HCT116 (cell line): ENCODE measurements at regions not wholly inside any gene's neighbourhood (a gene's known extent, or its start where the extent isn't known, plus 50 kb on each side); places are given as distances from the start of the nearest gene placed in this dataset.

Source experiments
- ATAC-seq: fragments of 200-7000 bp; cut with Tn5 transposase; 2 replicates; pipeline ENCODE4 v1.9.1; 2020; ENCODE audit warnings: mild to moderate bottlenecking, moderate library complexity
- BruUV-seq: library from RNA; stranded (reverse); fragments of 400-500 nt; replicated peaks from 2 replicates; lab custom pipeline; 2021; lab: Mats Ljungman, UMichigan
- CTCF ChIA-PET: fragments of 300-600 bp; sonication (Branson Sonifier 250); formaldehyde crosslinking; loops from one replicate; lab custom pipeline; 2021; ENCODE audit warnings: antibody characterized with exemption; lab: Charles Lee
- POLR2A ChIA-PET: fragments of 300-600, 350-600 bp; sonication (Branson Sonifier 250); formaldehyde crosslinking; loops from one replicate; lab custom pipeline; 2021; ENCODE audit warnings: antibody characterized with exemption; lab: Charles Lee
- RAD21 ChIA-PET, 2 experiments: fragments of 300-600 bp; sonication (Branson Sonifier 250); formaldehyde crosslinking; loops; one replicate each; lab custom pipeline; 2023; ENCODE audit warnings: low total read pairs in 2 of 2; ENCODE audit not compliant: uncharacterized antibody in 2 of 2, unreplicated experiment in 2 of 2, low non-redundant PET in 1 of 2; lab: Charles Lee
- DNase-seq: peaks from one replicate; pipeline ENCODE4 v3.0.0-alpha.2; 2010; ENCODE audit warnings: low read depth, low spot score
- H2AFZ ChIP-seq: fragments of 200-600 bp; shearing (Covaris generic), sonication (generic); 2 replicates; pipeline ENCODE4 v1.6.1; 2017; ENCODE audit warnings: low read depth, mixed run types, mixed read lengths, antibody characterized with exemption, low read length; ENCODE audit not compliant: poor library complexity, severe bottlenecking
- H3K27ac ChIP-seq: 2 replicates; pipeline ENCODE4 v1.5.1; 2012; ENCODE audit warnings: low read depth, low read length
- H3K27me3 ChIP-seq: fragments of 200-600 bp; sonication (generic); 2 replicates; pipeline ENCODE4 v1.6.1; 2016; ENCODE audit warnings: mixed run types, low read length, mixed read lengths; ENCODE audit not compliant: insufficient read depth
- H3K36me3 ChIP-seq, 2 experiments: fragments of 200-500 bp in 1 of 2; fragments of 200-600 bp in 1 of 2; sonication (Bioruptor generic) in 1 of 2; sonication (generic) in 1 of 2; 2 replicates each; pipeline versions ENCODE4 v1.5.1 to v1.6.1; 2014 to 2016; ENCODE audit warnings: low read length in 2 of 2, inconsistent platforms in 1 of 2, mixed read lengths in 1 of 2, mixed run types in 1 of 2; ENCODE audit not compliant: insufficient read depth in 2 of 2, control insufficient read depth in 1 of 2
- H3K4me1 ChIP-seq, 2 experiments: fragments of 200-600 bp in 1 of 2; sonication (generic) in 1 of 2; 2 replicates each; pipeline versions ENCODE4 v1.5.1 to v1.6.1; 2012 to 2017; ENCODE audit warnings: low read length in 2 of 2, inconsistent platforms in 1 of 2, mild to moderate bottlenecking in 1 of 2, mixed read lengths in 1 of 2, mixed run types in 1 of 2, moderate library complexity in 1 of 2; ENCODE audit not compliant: insufficient read depth in 2 of 2, control insufficient read depth in 1 of 2
- H3K4me2 ChIP-seq: fragments of 200-600 bp; sonication (generic); 2 replicates; pipeline ENCODE4 v1.6.1; 2017; ENCODE audit warnings: mixed run types, low read length, mixed read lengths
- H3K4me3 ChIP-seq, 2 experiments: fragments of 200-600 bp in 1 of 2; sonication (generic) in 1 of 2; replicated peaks in 1 of 2; 2 replicates each; pipeline ENCODE4 v1.5.1; 2011 to 2016; ENCODE audit warnings: low read length in 2 of 2, control low read depth in 1 of 2, low read depth in 1 of 2, mild to moderate bottlenecking in 1 of 2, mixed read lengths in 1 of 2, mixed run types in 1 of 2
- H3K79me2 ChIP-seq: fragments of 200-600 bp; sonication (generic); 2 replicates; pipeline ENCODE4 v1.6.1; 2017; ENCODE audit warnings: mild to moderate bottlenecking, mixed run types, low read length, moderate library complexity, mixed read lengths; ENCODE audit not compliant: insufficient read depth
- H3K9ac ChIP-seq: fragments of 200-600 bp; sonication (generic); 2 replicates; pipeline ENCODE4 v1.6.1; 2016; ENCODE audit warnings: low read length, mixed read lengths
- H3K9me2 ChIP-seq: fragments of 200-600 bp; sonication (generic), shearing (Covaris generic); 2 replicates; pipeline ENCODE4 v1.6.1; 2017; ENCODE audit warnings: mixed run types, mild to moderate bottlenecking, moderate library complexity; ENCODE audit not compliant: insufficient read depth
- H3K9me3 ChIP-seq, 2 experiments: fragments of 200-500 bp in 1 of 2; fragments of 200-600 bp in 1 of 2; sonication (Bioruptor generic) in 1 of 2; sonication (generic) in 1 of 2; 2 replicates each; pipeline ENCODE4 v1.6.1; 2014 to 2017; ENCODE audit warnings: low read length in 2 of 2, mixed read lengths in 2 of 2, inconsistent platforms in 1 of 2, low read depth in 1 of 2, mild to moderate bottlenecking in 1 of 2, mixed run types in 1 of 2, moderate library complexity in 1 of 2; ENCODE audit not compliant: control insufficient read depth in 1 of 2, insufficient read depth in 1 of 2
- H4K20me1 ChIP-seq: fragments of 200-600 bp; sonication (generic), shearing (Covaris generic); 2 replicates; pipeline ENCODE4 v1.6.1; 2017; ENCODE audit warnings: mixed run types, mild to moderate bottlenecking, moderate library complexity; ENCODE audit not compliant: insufficient read depth
- ATF3 ChIP-seq: IDR thresholded peaks from 2 replicates; pipeline ENCODE4 v1.6.1; 2012
- CBX3 ChIP-seq: IDR thresholded peaks from 2 replicates; pipeline ENCODE4 v1.6.1; 2012; ENCODE audit warnings: low read depth
- CEBPB ChIP-seq: IDR thresholded peaks from 2 replicates; pipeline ENCODE4 v1.6.1; 2012; ENCODE audit warnings: low read depth
- CTCF ChIP-seq, 3 experiments: fragments of 200-600 bp in 1 of 3; sonication (generic) in 1 of 3; IDR thresholded peaks in 2 of 3; conservative IDR thresholded peaks in 1 of 3; 2 replicates each; pipeline ENCODE4 v1.5.1; 2012 to 2017; ENCODE audit warnings: low read depth in 2 of 3, low read length in 2 of 3, antibody characterized with exemption in 1 of 3, borderline replicate concordance in 1 of 3, control low read depth in 1 of 3, mild to moderate bottlenecking in 1 of 3, mixed read lengths in 1 of 3, mixed run types in 1 of 3, moderate library complexity in 1 of 3; ENCODE audit not compliant: insufficient read depth in 1 of 3
- EGR1 ChIP-seq: IDR thresholded peaks from 2 replicates; pipeline ENCODE4 v1.6.1; 2012; ENCODE audit warnings: low read depth
- ELF1 ChIP-seq: IDR thresholded peaks from 2 replicates; pipeline ENCODE4 v1.6.1; 2012; ENCODE audit warnings: low read depth, borderline replicate concordance
- EZH2phosphoT487 ChIP-seq: fragments of 200-600 bp; IDR thresholded peaks from 2 replicates; pipeline ENCODE4 v1.6.1; 2018; ENCODE audit warnings: antibody characterized with exemption, borderline replicate concordance
- FOSL1 ChIP-seq: IDR thresholded peaks from 2 replicates; pipeline ENCODE4 v1.6.1; 2012; ENCODE audit warnings: low read depth
- JUND ChIP-seq: IDR thresholded peaks from 2 replicates; pipeline ENCODE4 v1.6.1; 2012
- POLR2A ChIP-seq: IDR thresholded peaks from 2 replicates; pipeline ENCODE4 v1.7.0; 2011; ENCODE audit warnings: borderline replicate concordance; ENCODE audit not compliant: insufficient read depth, insufficient read length; ENCODE audit errors: extremely low read depth
- POLR2AphosphoS5 ChIP-seq: IDR thresholded peaks from 2 replicates; pipeline ENCODE4 v1.6.1; 2011; ENCODE audit warnings: mild to moderate bottlenecking, low read depth, low read length, moderate library complexity
- RAD21 ChIP-seq: IDR thresholded peaks from 2 replicates; pipeline ENCODE4 v1.6.1; 2012; ENCODE audit warnings: low read depth, mild to moderate bottlenecking
- REST ChIP-seq: IDR thresholded peaks from 2 replicates; pipeline ENCODE4 v1.6.1; 2012; ENCODE audit warnings: low read depth
- SIN3A ChIP-seq: IDR thresholded peaks from 2 replicates; pipeline ENCODE4 v1.6.1; 2012; ENCODE audit warnings: low read depth
- SP1 ChIP-seq: IDR thresholded peaks from 2 replicates; pipeline ENCODE4 v1.6.1; 2012; ENCODE audit warnings: low read depth
- SRF ChIP-seq: IDR thresholded peaks from 2 replicates; pipeline ENCODE4 v1.6.1; 2012; ENCODE audit warnings: low read depth
- TCF7L2 ChIP-seq: IDR thresholded peaks from 2 replicates; pipeline ENCODE4 v1.7.0; 2011; ENCODE audit warnings: borderline replicate concordance, inconsistent platforms; ENCODE audit not compliant: insufficient read depth, insufficient read length; ENCODE audit errors: extremely low read depth
- ZFX ChIP-seq: fragments of 450-650 bp; IDR thresholded peaks from 2 replicates; pipeline ENCODE4 v1.6.1; 2017
- ZNF274 ChIP-seq: fragments of 200-500 bp; sonication (Bioruptor generic); IDR thresholded peaks from 2 replicates; pipeline ENCODE4 v1.6.1; 2014; ENCODE audit warnings: mild to moderate bottlenecking, low read depth, low read length, inconsistent platforms
- intact Hi-C: fragments of 100-400 bp; cut with micrococcal nuclease; formaldehyde crosslinking; loops from 2 replicates; pipeline ENCODE4 v1.10.0; 2022
- TF ChIP-seq, protein P1 (sequence below): IDR thresholded peaks from 2 replicates; pipeline ENCODE4 v1.6.1; 2011; ENCODE audit warnings: mild to moderate bottlenecking, low read length, moderate library complexity; ENCODE audit not compliant: insufficient replicate concordance; ENCODE audit errors: extremely low read depth
- TF ChIP-seq, protein P2 (sequence below): IDR thresholded peaks from 2 replicates; pipeline ENCODE4 v1.6.1; 2012

- TF ChIP-seq FOSL1 (no peak), EGR1 (no peak), EZH2phosphoT487 (no peak)
- TF ChIP-seq, protein P1, sequence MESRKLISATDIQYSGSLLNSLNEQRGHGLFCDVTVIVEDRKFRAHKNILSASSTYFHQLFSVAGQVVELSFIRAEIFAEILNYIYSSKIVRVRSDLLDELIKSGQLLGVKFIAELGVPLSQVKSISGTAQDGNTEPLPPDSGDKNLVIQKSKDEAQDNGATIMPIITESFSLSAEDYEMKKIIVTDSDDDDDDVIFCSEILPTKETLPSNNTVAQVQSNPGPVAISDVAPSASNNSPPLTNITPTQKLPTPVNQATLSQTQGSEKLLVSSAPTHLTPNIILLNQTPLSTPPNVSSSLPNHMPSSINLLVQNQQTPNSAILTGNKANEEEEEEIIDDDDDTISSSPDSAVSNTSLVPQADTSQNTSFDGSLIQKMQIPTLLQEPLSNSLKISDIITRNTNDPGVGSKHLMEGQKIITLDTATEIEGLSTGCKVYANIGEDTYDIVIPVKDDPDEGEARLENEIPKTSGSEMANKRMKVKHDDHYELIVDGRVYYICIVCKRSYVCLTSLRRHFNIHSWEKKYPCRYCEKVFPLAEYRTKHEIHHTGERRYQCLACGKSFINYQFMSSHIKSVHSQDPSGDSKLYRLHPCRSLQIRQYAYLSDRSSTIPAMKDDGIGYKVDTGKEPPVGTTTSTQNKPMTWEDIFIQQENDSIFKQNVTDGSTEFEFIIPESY: no peak
Observed at GRCh38 chr13:82802528-82802927, 1079.7 kb downstream of the SLITRK1 start (continued).

DNA sequence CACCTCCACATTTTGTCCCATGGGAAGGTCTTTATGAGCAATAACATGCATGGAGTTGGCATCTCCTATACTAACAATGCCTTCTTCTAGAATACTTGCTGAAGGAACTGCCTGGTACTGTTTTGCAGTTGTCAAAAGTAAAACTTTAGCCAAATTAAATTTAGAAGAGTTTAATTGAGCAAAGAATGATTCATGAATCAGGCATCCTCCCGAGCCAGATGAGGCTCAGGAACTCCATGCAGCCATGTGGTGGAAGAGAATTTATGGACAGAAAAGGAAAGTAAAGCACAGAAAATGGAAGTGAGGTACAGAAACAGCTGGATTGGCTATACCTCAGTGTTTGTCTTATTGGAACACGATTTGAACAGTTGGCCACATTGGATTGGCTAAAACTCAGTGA is 1081.9 kb downstream of the SLITRK1 start:
- no TSS peak for BruUV-seq
- no peak overlapping the region for H3K9ac ChIP-seq
- H3K79me2 ChIP-seq: no peaks in the 10 kb centered on the region
- no peaks in the 10 kb centered on the region for H3K27me3 ChIP-seq
- H3K4me1 ChIP-seq: no peaks in the 10 kb centered on the region
- no peak overlapping the region for H3K4me3 ChIP-seq
- no peak overlapping the region for H3K27ac ChIP-seq
- intact Hi-C loops: no loop called here
- POLR2A ChIA-PET: no interaction called here
- H3K36me3 ChIP-seq: no peaks in the 10 kb centered on the region
- H2AFZ ChIP-seq: no peak overlapping the region
- no peak for ATAC-seq
- no peaks in the 10 kb centered on the region for H3K9me3 ChIP-seq
- TF ChIP-seq TCF7L2: no peak
- TF ChIP-seq POLR2A: no peak
- no peak for TF ChIP-seq CTCF (IDR thresholded peaks at IDR 0.05 in 2 of 3, conservative IDR thresholded peaks at IDR 0.05 in 1 of 3; ENCODE audit: borderline replicate concordance in 1 of 3, insufficient read depth in 1 of 3, low read depth in 2 of 3, low read length in 2 of 3)
- no peak for TF ChIP-seq EGR1
- TF ChIP-seq, protein P2, sequence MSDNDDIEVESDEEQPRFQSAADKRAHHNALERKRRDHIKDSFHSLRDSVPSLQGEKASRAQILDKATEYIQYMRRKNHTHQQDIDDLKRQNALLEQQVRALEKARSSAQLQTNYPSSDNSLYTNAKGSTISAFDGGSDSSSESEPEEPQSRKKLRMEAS: no peak
- TF ChIP-seq CEBPB: no peak
- no peak for TF ChIP-seq POLR2AphosphoS5
- TF ChIP-seq EZH2phosphoT487: no peak
- no peak for TF ChIP-seq CBX3
- TF ChIP-seq ATF3: no peak
- no peak for TF ChIP-seq FOSL1
- no peak for TF ChIP-seq RAD21
- TF ChIP-seq ZFX: no peak
- no peak for TF ChIP-seq ZNF274
- no peak for TF ChIP-seq JUND
- TF ChIP-seq ELF1: no peak
- no peak for TF ChIP-seq SRF
- no peak for TF ChIP-seq SP1
- TF ChIP-seq SIN3A: no peak
- no peak for TF ChIP-seq REST
- TF ChIP-seq, all 23 proteins: peak for 0
- Histone ChIP-seq H3K4me2 (no peak overlapping the region), H3K9me2 (no peaks in the 10 kb centered on the region), H4K20me1 (no peaks in the 10 kb centered on the region)
- ChIA-PET RAD21 (no interaction called here), CTCF (no interaction called here)
- no peak for DNase-seq
